Chondrocyte (in vitro differentiated cells): ENCODE measurements at regions not wholly inside any gene's neighbourhood (a gene's known extent, or its start where the extent isn't known, plus 50 kb on each side); places are given as distances from the start of the nearest gene placed in this dataset.
"Not testable (repeated sequence)": the region's sequence is repeated elsewhere in the genome, so short reads cannot be mapped to it uniquely, and the experiment has no call there.

Experiments
- DNase-seq: peaks from one replicate; pipeline ENCODE4 v3.0.0; 2021; ENCODE audit warnings: mixed read lengths, low spot score
- H3K27ac Mint-ChIP-seq: one replicate; pipeline ENCODE4 v1.8.0; 2021; ENCODE audit warnings: mild to moderate bottlenecking, moderate library complexity, mixed read lengths; ENCODE audit not compliant: unreplicated experiment
- H3K27me3 Mint-ChIP-seq: 2 replicates; pipeline ENCODE4 v1.8.0; 2021; ENCODE audit warnings: low read depth, mixed read lengths
- H3K36me3 Mint-ChIP-seq: 2 replicates; pipeline ENCODE4 v1.8.0; 2021; ENCODE audit warnings: low read depth, mixed read lengths
- H3K4me1 Mint-ChIP-seq: 2 replicates; pipeline ENCODE4 v1.8.0; 2021; ENCODE audit warnings: low read depth, mild to moderate bottlenecking, mixed read lengths
- H3K4me3 Mint-ChIP-seq: one replicate; pipeline ENCODE4 v1.8.0; 2021; ENCODE audit warnings: mild to moderate bottlenecking, moderate library complexity, mixed read lengths; ENCODE audit not compliant: unreplicated experiment
- H3K9me3 Mint-ChIP-seq: 2 replicates; pipeline ENCODE4 v1.8.0; 2021; ENCODE audit warnings: low read depth, mixed read lengths
- CTCF ChIP-seq: fragments of 200-600 bp; sonication (generic); IDR thresholded peaks from 2 replicates; pipeline ENCODE4 v1.5.0; 2021; ENCODE audit warnings: antibody characterized with exemption, mild to moderate bottlenecking, moderate library complexity

GRCh38 chr10:2548071-2548470, 519.3 kb upstream of the PFKP start:
- H3K36me3 Mint-ChIP-seq, result no peaks in the 10 kb centered on the region
- no peak overlapping the region for H3K4me3 Mint-ChIP-seq
- H3K27ac Mint-ChIP-seq, result no peak overlapping the region
- peaks cover 14% of the 10 kb centered on the region for H3K27me3 Mint-ChIP-seq
- DNase-seq, result no peak
- no peaks in the 10 kb centered on the region for H3K4me1 Mint-ChIP-seq
- H3K9me3 Mint-ChIP-seq, result no peaks in the 10 kb centered on the region
- no peak for TF ChIP-seq CTCF

GRCh38 chr10:2547606-2548005, 519.7 kb upstream of the PFKP start:
- H3K4me3 Mint-ChIP-seq, result no peak overlapping the region
- H3K4me1 Mint-ChIP-seq, result no peaks in the 10 kb centered on the region
- H3K27ac Mint-ChIP-seq, result no peak overlapping the region
- no peaks in the 10 kb centered on the region for H3K9me3 Mint-ChIP-seq
- peaks cover 16% of the 10 kb centered on the region for H3K27me3 Mint-ChIP-seq
- TF ChIP-seq CTCF, result no peak
- H3K36me3 Mint-ChIP-seq, result no peaks in the 10 kb centered on the region
- no peak for DNase-seq

- H3K27me3 Mint-ChIP-seq, result peaks cover 19% of the 10 kb centered on the region
- H3K9me3 Mint-ChIP-seq, DNase-seq, H3K4me3 Mint-ChIP-seq, H3K4me1 Mint-ChIP-seq, H3K27ac Mint-ChIP-seq, H3K36me3 Mint-ChIP-seq: not testable (repeated sequence)
Measured at GRCh38 chr10:2546894-2547293, 520.5 kb upstream of the PFKP start.

- DNase-seq, result no peak
- Mint-ChIP-seq H3K27me3 (peaks cover 20% of the 10 kb centered on the region), H3K4me3 (no peak overlapping the region), H3K27ac (no peak overlapping the region), H3K4me1 (no peaks in the 10 kb centered on the region), H3K36me3 (no peaks in the 10 kb centered on the region), H3K9me3 (no peaks in the 10 kb centered on the region)
- no peak for TF ChIP-seq CTCF
Measured at GRCh38 chr10:2543974-2544373, 523.4 kb upstream of the PFKP start.

GRCh38 chr10:2543142-2543886, 524.0 kb upstream of the PFKP start:
- no peaks in the 10 kb centered on the region for H3K9me3 Mint-ChIP-seq
- no peak overlapping the region for H3K27ac Mint-ChIP-seq
- H3K4me1 Mint-ChIP-seq, result no peaks in the 10 kb centered on the region
- H3K27me3 Mint-ChIP-seq, result peaks cover 20% of the 10 kb centered on the region
- no peak overlapping the region for H3K4me3 Mint-ChIP-seq
- TF ChIP-seq CTCF, result no peak
- no peak for DNase-seq
- no peaks in the 10 kb centered on the region for H3K36me3 Mint-ChIP-seq

- DNase-seq, result no peak
- Mint-ChIP-seq H3K36me3 (no peaks in the 10 kb centered on the region), H3K9me3 (no peaks in the 10 kb centered on the region), H3K4me3 (no peak overlapping the region), H3K4me1 (no peaks in the 10 kb centered on the region), H3K27me3 (peaks cover 20% of the 10 kb centered on the region), H3K27ac (no peak overlapping the region)
- no peak for TF ChIP-seq CTCF
Measured at GRCh38 chr10:2541176-2541575, 526.2 kb upstream of the PFKP start.
